IMR-90 (cell line): ENCODE measurements at regions not wholly inside any gene's neighbourhood (a gene's known extent, or its start where the extent isn't known, plus 50 kb on each side); places are given as distances from the start of the nearest gene placed in this dataset.

Source experiments
- ATAC-seq: fragments of 200-7000 bp; cut with Tn5 transposase; 2 replicates; pipeline ENCODE4 v1.9.1; 2020; ENCODE audit warnings: low read depth, mild to moderate bottlenecking, moderate library complexity
- BruUV-seq: library from RNA; stranded (reverse); fragments of 400-500 nt; replicated peaks from 2 replicates; lab custom pipeline; 2021; lab: Mats Ljungman, UMichigan
- CTCF ChIA-PET: fragments of 300-600 bp; formaldehyde crosslinking; extraction: SDS; loops from one replicate; lab custom pipeline; 2021; ENCODE audit warnings: antibody characterized with exemption; lab: Yijun Ruan, JAX
- POLR2A ChIA-PET: fragments of 300-600 bp; sonication (Branson Sonifier 250); formaldehyde crosslinking; loops from one replicate; lab custom pipeline; 2022; ENCODE audit warnings: antibody characterized with exemption; ENCODE audit not compliant: unreplicated experiment; lab: Charles Lee
- DNase-seq: peaks from one replicate; pipeline ENCODE4 v3.0.0; 2013
- H2AFZ ChIP-seq: replicated peaks from 2 replicates; pipeline ENCODE3; 2013; ENCODE audit warnings: low read length, mild to moderate bottlenecking; ENCODE audit not compliant: poor library complexity
- H2AK5ac ChIP-seq: 2 replicates; pipeline ENCODE4 v1.6.1; 2013; ENCODE audit warnings: low read depth, low read length, inconsistent platforms
- H2AK9ac ChIP-seq: replicated peaks from 2 replicates; pipeline ENCODE3; 2013; ENCODE audit warnings: mild to moderate bottlenecking, low read depth, low read length, moderate library complexity; ENCODE audit not compliant: poor library complexity
- H2BK120ac ChIP-seq: 2 replicates; pipeline ENCODE4 v1.6.1; 2013; ENCODE audit warnings: low read depth, low read length, inconsistent platforms
- H2BK15ac ChIP-seq: 3 replicates; pipeline ENCODE4 v1.6.1; 2013; ENCODE audit warnings: low read depth, low read length, inconsistent platforms
- H2BK20ac ChIP-seq: 2 replicates; pipeline ENCODE4 v1.6.1; 2013; ENCODE audit warnings: low read depth, mild to moderate bottlenecking, inconsistent platforms, low read length, moderate library complexity
- H2BK5ac ChIP-seq: 2 replicates; pipeline ENCODE4 v1.6.1; 2013; ENCODE audit warnings: mild to moderate bottlenecking, low read depth, low read length, inconsistent platforms; ENCODE audit not compliant: poor library complexity, severe bottlenecking
- H3K14ac ChIP-seq: replicated peaks from 2 replicates; pipeline ENCODE4 v1.6.1; 2013; ENCODE audit warnings: low read depth, low read length, inconsistent platforms
- H3K18ac ChIP-seq: 2 replicates; pipeline ENCODE4 v1.6.1; 2013; ENCODE audit warnings: low read depth, low read length, control low read depth
- H3K23ac ChIP-seq: 2 replicates; pipeline ENCODE4 v1.6.1; 2013; ENCODE audit warnings: low read depth, low read length, inconsistent platforms
- H3K27ac ChIP-seq: 2 replicates; pipeline ENCODE4 v1.5.1; 2013; ENCODE audit warnings: mild to moderate bottlenecking, control low read depth, low read length; ENCODE audit not compliant: insufficient read depth
- H3K27me3 ChIP-seq: 2 replicates; pipeline ENCODE4 v1.6.1; 2013; ENCODE audit warnings: low read length; ENCODE audit not compliant: control insufficient read depth, insufficient read depth
- H3K36me3 ChIP-seq: 2 replicates; pipeline ENCODE4 v1.6.1; 2013; ENCODE audit warnings: low read length, mixed read lengths; ENCODE audit not compliant: control insufficient read depth, insufficient read depth
- H3K4ac ChIP-seq: 2 replicates; pipeline ENCODE4 v1.6.1; 2013; ENCODE audit warnings: low read depth, low read length, inconsistent platforms
- H3K4me1 ChIP-seq: 2 replicates; pipeline ENCODE4 v1.6.1; 2013; ENCODE audit warnings: low read length, mixed read lengths; ENCODE audit not compliant: control insufficient read depth, insufficient read depth
- H3K4me2 ChIP-seq: 2 replicates; pipeline ENCODE4 v1.6.1; 2013; ENCODE audit warnings: low read depth, mild to moderate bottlenecking, control low read depth, low read length, moderate library complexity
- H3K4me3 ChIP-seq: 2 replicates; pipeline ENCODE4 v1.5.1; 2013; ENCODE audit warnings: low read depth, mild to moderate bottlenecking, control low read depth, low read length, moderate library complexity; ENCODE audit not compliant: insufficient read depth
- H3K56ac ChIP-seq: 2 replicates; pipeline ENCODE4 v1.6.1; 2013; ENCODE audit warnings: low read length, inconsistent platforms; ENCODE audit not compliant: insufficient read depth; ENCODE audit errors: extremely low read depth
- H3K79me1 ChIP-seq, 2 experiments: 2 replicates each; pipeline ENCODE4 v1.6.1; 2013; ENCODE audit warnings: low read length in 2 of 2, inconsistent platforms in 1 of 2, low read depth in 1 of 2
- H3K9ac ChIP-seq: 2 replicates; pipeline ENCODE4 v1.6.1; 2013; ENCODE audit warnings: low read depth, low read length, control low read depth
- H3K9me1 ChIP-seq: 2 replicates; pipeline ENCODE4 v1.6.1; 2013; ENCODE audit warnings: low read length, inconsistent platforms; ENCODE audit not compliant: insufficient read depth
- H3K9me3 ChIP-seq: 2 replicates; pipeline ENCODE4 v1.6.1; 2013; ENCODE audit warnings: low read length; ENCODE audit not compliant: control insufficient read depth, insufficient read depth
- H4K20me1 ChIP-seq: 2 replicates; pipeline ENCODE4 v1.6.1; 2013; ENCODE audit warnings: low read length, inconsistent platforms; ENCODE audit not compliant: insufficient read depth
- H4K5ac ChIP-seq: 2 replicates; pipeline ENCODE4 v1.6.1; 2013; ENCODE audit warnings: mild to moderate bottlenecking, low read depth, low read length, control low read depth
- H4K8ac ChIP-seq, 2 experiments: 2 replicates each; pipeline ENCODE4 v1.6.1; 2013; ENCODE audit warnings: low read depth in 2 of 2, low read length in 2 of 2, control low read depth in 1 of 2, inconsistent platforms in 1 of 2
- H4K91ac ChIP-seq: 2 replicates; pipeline ENCODE4 v1.6.1; 2013; ENCODE audit warnings: low read depth, low read length, inconsistent platforms; ENCODE audit not compliant: insufficient read depth
- BHLHE40 ChIP-seq: fragments of 150-350 bp; IDR thresholded peaks from 2 replicates; pipeline ENCODE4 v1.6.1; 2016; ENCODE audit warnings: mild to moderate bottlenecking, low read depth, low read length
- CEBPB ChIP-seq: IDR thresholded peaks from 2 replicates; pipeline ENCODE4 v1.6.1; 2012; ENCODE audit warnings: low read depth, low read length, improper control_type of control experiment
- FOS ChIP-seq: fragments of 150-350 bp; IDR thresholded peaks from 2 replicates; pipeline ENCODE4 v1.6.1; 2016; ENCODE audit warnings: low read depth, low read length
- MAFK ChIP-seq: IDR thresholded peaks from 2 replicates; pipeline ENCODE4 v1.6.1; 2012; ENCODE audit warnings: low read depth, low read length, improper control_type of control experiment
- POLR2A ChIP-seq: IDR thresholded peaks from 2 replicates; pipeline ENCODE4 v1.6.1; 2012; ENCODE audit warnings: mild to moderate bottlenecking, low read depth, low read length
- RAD21 ChIP-seq: IDR thresholded peaks from 2 replicates; pipeline ENCODE4 v1.6.1; 2012; ENCODE audit warnings: low read length, improper control_type of control experiment
- RCOR1 ChIP-seq: IDR thresholded peaks from 2 replicates; pipeline ENCODE4 v1.6.1; 2012; ENCODE audit warnings: mild to moderate bottlenecking, low read length, improper control_type of control experiment; ENCODE audit not compliant: insufficient replicate concordance
- SMC3 ChIP-seq: fragments of 150-350 bp; IDR thresholded peaks from 2 replicates; pipeline ENCODE4 v1.6.1; 2016; ENCODE audit warnings: low read depth, mild to moderate bottlenecking, antibody characterized with exemption, low read length, moderate library complexity
- WGBS, 2 experiments: methylation state at CpG; one replicate each; pipeline versions ENCODE4 v1.1.5 to v1.1.7; 2013; ENCODE audit warnings: missing lambda C conversion rate in 2 of 2; ENCODE audit not compliant: insufficient read length in 1 of 2; ENCODE audit errors: extremely low coverage in 2 of 2; 5-methylcytosine and 5-hydroxymethylcytosine counted together
- dilution Hi-C: fragments of 300-500 bp; cut with HindIII; formaldehyde crosslinking; loops from one replicate; pipeline ENCODE4 v1.14.3; 2018; ENCODE audit warnings: low sequenced_read_pairs; ENCODE audit not compliant: unreplicated experiment
- in situ Hi-C: fragments of 300-500 bp; cut with MboI; formaldehyde crosslinking; loops from 3 replicates; pipeline ENCODE4 v1.14.3; 2019; ENCODE audit warnings: low sequenced_read_pairs, inconsistent platforms, mixed read lengths
- intact Hi-C: fragments of 100-400 bp; cut with micrococcal nuclease; formaldehyde crosslinking; loops from 2 replicates; pipeline ENCODE4 v1.10.0; 2022
- TF ChIP-seq, protein P1 (sequence below): fragments of 150-350 bp; IDR thresholded peaks from 2 replicates; pipeline ENCODE4 v1.6.1; 2017; ENCODE audit warnings: mild to moderate bottlenecking, antibody characterized with exemption, low read length, low read depth
- TF ChIP-seq, protein P2 (sequence below): fragments of 150-350 bp; IDR thresholded peaks from 2 replicates; pipeline ENCODE4 v1.6.1; 2016; ENCODE audit warnings: low read depth, mild to moderate bottlenecking, low read length, moderate library complexity, borderline replicate concordance
- TF ChIP-seq, protein P3 (sequence below): conservative IDR thresholded peaks from 2 replicates; pipeline ENCODE4 v1.5.1; 2012; ENCODE audit warnings: mild to moderate bottlenecking, low read depth, low read length, improper control_type of control experiment

GRCh38 chr18:78503129-78503528 lies 476.5 kb upstream of the SALL3 start:
- H3K9me1 ChIP-seq: no peaks in the 10 kb centered on the region
- H3K79me1 ChIP-seq: no peaks in the 10 kb centered on the region
- H2AK5ac ChIP-seq: no peak overlapping the region
- H2BK120ac ChIP-seq: no peak overlapping the region
- H3K9ac ChIP-seq: no peak overlapping the region
- no peak overlapping the region for H3K4me2 ChIP-seq
- no peaks in the 10 kb centered on the region for H3K4me1 ChIP-seq
- in situ Hi-C loops (no loop called here), intact Hi-C loops (no loop called here), dilution Hi-C loops (no loop called here)
- no peaks in the 10 kb centered on the region for H3K36me3 ChIP-seq
- H3K27ac ChIP-seq: no peak overlapping the region
- H3K9me3 ChIP-seq: peaks cover 71% of the 10 kb centered on the region
- TF ChIP-seq POLR2A (no peak), BHLHE40 (no peak), RAD21 (no peak), FOS (no peak), RCOR1 (no peak), MAFK (no peak), CEBPB (no peak), SMC3 (no peak)
- TF ChIP-seq, protein P1, sequence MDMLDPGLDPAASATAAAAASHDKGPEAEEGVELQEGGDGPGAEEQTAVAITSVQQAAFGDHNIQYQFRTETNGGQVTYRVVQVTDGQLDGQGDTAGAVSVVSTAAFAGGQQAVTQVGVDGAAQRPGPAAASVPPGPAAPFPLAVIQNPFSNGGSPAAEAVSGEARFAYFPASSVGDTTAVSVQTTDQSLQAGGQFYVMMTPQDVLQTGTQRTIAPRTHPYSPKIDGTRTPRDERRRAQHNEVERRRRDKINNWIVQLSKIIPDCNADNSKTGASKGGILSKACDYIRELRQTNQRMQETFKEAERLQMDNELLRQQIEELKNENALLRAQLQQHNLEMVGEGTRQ: no peak
- TF ChIP-seq, protein P2, sequence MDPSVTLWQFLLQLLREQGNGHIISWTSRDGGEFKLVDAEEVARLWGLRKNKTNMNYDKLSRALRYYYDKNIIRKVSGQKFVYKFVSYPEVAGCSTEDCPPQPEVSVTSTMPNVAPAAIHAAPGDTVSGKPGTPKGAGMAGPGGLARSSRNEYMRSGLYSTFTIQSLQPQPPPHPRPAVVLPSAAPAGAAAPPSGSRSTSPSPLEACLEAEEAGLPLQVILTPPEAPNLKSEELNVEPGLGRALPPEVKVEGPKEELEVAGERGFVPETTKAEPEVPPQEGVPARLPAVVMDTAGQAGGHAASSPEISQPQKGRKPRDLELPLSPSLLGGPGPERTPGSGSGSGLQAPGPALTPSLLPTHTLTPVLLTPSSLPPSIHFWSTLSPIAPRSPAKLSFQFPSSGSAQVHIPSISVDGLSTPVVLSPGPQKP: no peak
- TF ChIP-seq, protein P3, sequence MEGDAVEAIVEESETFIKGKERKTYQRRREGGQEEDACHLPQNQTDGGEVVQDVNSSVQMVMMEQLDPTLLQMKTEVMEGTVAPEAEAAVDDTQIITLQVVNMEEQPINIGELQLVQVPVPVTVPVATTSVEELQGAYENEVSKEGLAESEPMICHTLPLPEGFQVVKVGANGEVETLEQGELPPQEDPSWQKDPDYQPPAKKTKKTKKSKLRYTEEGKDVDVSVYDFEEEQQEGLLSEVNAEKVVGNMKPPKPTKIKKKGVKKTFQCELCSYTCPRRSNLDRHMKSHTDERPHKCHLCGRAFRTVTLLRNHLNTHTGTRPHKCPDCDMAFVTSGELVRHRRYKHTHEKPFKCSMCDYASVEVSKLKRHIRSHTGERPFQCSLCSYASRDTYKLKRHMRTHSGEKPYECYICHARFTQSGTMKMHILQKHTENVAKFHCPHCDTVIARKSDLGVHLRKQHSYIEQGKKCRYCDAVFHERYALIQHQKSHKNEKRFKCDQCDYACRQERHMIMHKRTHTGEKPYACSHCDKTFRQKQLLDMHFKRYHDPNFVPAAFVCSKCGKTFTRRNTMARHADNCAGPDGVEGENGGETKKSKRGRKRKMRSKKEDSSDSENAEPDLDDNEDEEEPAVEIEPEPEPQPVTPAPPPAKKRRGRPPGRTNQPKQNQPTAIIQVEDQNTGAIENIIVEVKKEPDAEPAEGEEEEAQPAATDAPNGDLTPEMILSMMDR: no peak
- H4K8ac ChIP-seq: no peak overlapping the region
- H3K4ac ChIP-seq: no peak overlapping the region
- ChIA-PET POLR2A (no interaction called here), CTCF (no interaction called here)
- no peak for ATAC-seq
- WGBS, 2 experiments: 92% methylated on average over 5 of the region's 15 CpGs; no CpG with 5 or more reads in 1 of the 2 experiments
- no peak overlapping the region for H2AK9ac ChIP-seq
- H3K18ac ChIP-seq: no peak overlapping the region
- H3K23ac ChIP-seq: no peak overlapping the region
- no peak overlapping the region for H4K5ac ChIP-seq
- H4K91ac ChIP-seq: no peak overlapping the region
- no peak overlapping the region for H2BK5ac ChIP-seq
- BruUV-seq: no TSS peak
- H3K56ac ChIP-seq: no peak overlapping the region
- no peak overlapping the region for H2BK15ac ChIP-seq
- DNase-seq: no peak
- no peak overlapping the region for H3K14ac ChIP-seq
- H3K27me3 ChIP-seq: no peaks in the 10 kb centered on the region
- no peak overlapping the region for H2BK20ac ChIP-seq
- H3K4me3 ChIP-seq: no peak overlapping the region
- no peak overlapping the region for H2AFZ ChIP-seq
- H4K20me1 ChIP-seq: no peaks in the 10 kb centered on the region
